HUDEP-2 (cell line): ENCODE measurements at regions not wholly inside any gene's neighbourhood (a gene's known extent, or its start where the extent isn't known, plus 50 kb on each side); places are given as distances from the start of the nearest gene placed in this dataset.

ENCODE experiments used
- DNase-seq, 76 experiments: peaks; one replicate each; lab custom pipeline; 2025; ENCODE audit not compliant: unreplicated experiment in 76 of 76; lab: John Stamatoyannopoulos, UW

GRCh38 chr13:29911781-29912418 lies 61.5 kb upstream of the UBL3 start:
- no peak for DNase-seq

- no peak for DNase-seq
Measured at GRCh38 chr13:29909975-29910674, 59.7 kb upstream of the UBL3 start.

- no peak for DNase-seq
Measured at GRCh38 chr13:29909081-29909730, 58.8 kb upstream of the UBL3 start.

GRCh38 chr13:29908416-29909080 lies 58.1 kb upstream of the UBL3 start:
- no peak for DNase-seq

- no peak for DNase-seq
Measured at GRCh38 chr13:29907670-29908069, 57.3 kb upstream of the UBL3 start.

DNA sequence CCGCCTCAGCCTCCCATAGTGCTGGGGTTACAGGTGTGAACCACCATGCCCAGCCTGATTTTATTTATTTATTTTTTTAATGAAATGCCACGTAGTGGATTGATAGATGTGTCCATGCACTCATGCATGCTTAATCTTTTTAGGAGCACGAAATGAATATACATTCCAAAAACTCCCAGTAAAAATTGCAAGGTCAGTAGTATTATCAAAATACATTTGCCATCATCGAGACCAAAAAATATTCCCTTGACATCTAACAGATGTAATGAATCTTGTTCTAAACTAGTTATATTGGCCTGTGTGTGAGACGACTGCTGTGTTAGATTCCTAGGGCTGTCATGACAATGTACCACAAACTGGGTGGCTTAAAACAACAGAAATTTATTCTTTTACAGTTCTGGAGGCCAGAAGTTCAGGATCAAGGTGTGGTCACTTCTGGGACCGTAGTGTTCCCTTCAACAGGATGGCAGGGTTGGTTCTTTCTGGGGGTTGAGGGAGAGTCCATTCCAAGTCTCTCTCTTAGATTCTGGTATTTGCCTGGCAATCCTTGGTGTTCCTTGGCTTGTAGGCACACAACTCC lies 56.1 kb upstream of the UBL3 start:
- no peak for DNase-seq

DNA sequence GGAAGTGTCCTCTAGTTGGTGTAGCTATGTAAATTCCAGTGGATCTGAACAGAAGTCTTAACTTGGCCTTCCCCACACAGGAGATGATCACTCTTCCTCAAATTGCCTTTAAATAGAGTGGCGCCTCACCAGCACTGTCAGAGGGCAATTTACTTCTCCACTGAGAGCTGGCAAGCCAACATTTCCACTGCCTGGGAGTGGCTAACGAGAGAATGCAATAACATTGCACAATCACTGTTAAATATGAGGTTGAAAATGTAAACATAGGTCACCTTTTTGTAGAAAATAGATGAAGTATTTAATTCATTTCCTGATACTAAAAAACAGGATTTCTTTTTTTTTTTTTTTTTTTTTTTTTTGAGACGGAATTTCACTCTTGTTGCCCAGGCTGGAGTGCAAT lies 55.4 kb upstream of the UBL3 start:
- DNase-seq, result no peak

DNA sequence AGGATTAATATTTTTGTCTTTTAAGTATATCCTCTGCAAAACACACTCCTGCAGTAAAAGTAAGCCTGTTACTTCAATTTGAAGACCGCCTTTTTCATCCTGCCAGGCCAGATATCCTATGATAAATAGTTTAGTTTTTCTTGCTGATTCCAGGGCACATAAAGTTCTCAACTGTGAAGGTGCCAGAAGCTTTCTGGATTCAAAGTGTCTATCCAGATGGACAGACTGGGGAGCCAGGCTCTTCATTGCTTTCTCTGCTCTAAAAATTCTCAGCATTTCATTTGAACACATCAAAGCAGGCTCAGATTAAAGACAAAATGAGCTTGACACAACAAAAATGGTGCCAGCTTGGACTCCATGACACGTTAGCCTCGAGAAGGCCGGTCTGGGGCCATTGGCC lies 53.6 kb upstream of the UBL3 start:
- DNase-seq, result no peak

DNA sequence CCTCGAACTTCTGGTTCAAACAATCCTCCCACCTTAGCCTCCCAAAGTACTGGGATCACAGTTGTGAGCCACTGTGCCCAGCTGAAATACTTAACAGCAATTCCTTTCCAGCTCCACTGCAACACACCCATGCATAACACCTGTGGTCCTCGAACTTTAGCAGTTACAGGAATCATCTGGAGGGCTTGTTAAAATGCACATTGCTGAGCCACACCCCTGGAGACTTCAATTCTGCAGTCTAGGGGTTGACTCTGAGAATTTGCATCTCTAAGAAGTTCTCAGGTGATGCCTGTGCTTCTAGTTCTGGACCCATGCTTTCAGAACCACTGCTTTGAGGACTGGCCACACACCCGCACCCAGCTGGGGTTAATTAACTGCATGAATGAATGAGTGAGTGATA lies 53.1 kb upstream of the UBL3 start:
- DNase-seq, result no peak

DNA sequence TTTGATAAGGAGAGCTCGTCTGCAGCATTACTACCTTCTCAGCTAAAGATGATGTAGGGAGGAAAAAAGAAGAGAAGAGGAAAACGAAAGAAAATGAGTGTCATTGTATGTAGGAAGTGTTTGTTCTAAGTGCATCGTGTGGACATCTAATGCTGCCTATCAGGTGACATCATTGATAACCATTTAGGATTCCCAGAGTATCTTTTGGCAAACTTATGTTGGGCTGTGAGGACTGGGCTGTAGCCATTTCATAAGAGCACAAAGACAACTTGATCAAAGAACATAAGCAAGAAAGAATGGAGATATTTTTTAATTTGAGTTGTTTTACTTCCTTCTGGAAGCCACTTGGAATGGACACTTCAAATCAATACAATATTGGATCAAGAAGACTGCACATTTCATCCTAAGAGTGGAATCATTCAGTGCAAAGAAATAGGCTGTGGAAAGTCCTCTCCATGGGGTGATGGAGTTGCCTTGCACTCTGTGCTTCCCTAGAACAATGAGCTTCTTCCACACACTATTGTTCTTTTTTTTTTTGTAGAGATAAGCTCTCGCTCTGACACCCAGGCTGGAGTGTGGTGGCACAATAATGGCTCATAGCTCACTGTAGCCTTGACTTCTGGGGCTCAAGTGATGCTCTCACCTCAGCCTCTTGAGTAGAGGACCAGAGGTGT lies 52.4 kb upstream of the UBL3 start:
- no peak for DNase-seq

DNA sequence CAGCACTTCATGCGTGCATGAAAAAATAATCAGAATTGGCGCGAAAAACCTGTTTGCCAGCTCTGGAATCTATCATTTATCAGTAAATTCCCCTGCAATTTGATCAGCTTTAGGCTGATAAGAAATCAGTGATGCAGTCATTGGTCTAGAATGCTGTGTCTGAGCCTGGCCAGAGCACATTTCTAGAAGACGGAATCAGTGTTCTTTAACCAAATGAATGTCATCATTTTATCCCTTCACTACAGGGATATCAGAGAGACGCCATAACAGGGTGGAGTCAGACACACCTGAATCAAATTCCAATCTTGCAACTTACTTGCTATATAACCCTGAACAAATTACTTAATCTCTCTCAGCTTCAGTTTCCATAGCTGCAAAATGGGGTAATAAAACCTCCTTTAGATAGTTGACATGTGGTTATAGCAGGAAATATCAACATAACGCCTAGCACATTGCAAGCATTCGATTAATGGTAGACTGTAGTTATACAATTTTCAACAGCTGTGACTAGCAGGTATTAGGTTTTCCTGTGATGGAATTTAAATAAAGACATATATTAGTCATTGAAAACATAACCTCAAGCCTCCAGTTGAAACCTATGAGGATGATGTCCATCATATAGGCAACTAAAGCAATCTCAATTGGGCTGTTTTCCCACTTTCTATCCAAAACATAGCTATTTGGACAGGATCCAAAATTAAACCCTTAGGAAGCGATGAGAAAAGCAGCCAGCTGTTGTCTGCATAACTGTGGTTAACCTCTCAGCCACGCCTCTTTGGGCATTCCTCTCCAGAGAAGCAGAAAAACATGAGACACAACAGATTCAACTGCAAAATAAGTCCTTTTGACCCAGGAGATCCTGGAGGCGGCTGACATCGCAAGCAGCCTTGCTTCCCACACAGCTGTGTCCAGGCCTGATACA lies 51.6 kb upstream of the UBL3 start:
- no peak for DNase-seq
